CD4-positive, CD25-positive, alpha-beta regulatory T cell (primary cell): ENCODE measurements at regions not wholly inside any gene's neighbourhood (a gene's known extent, or its start where the extent isn't known, plus 50 kb on each side); places are given as distances from the start of the nearest gene placed in this dataset.
A peak's percentile ranks its signal among the peaks of the same experiment; 100 is the strongest.
"Not testable (repeated sequence)": the region's sequence is repeated elsewhere in the genome, so short reads cannot be mapped to it uniquely, and the experiment has no call there.

Experiments used
- ATAC-seq, 2 donors: fragments of 150-1000 bp; cut with Tn5 transposase; one replicate each; pipeline ENCODE4 v1.10.0; 2021; ENCODE audit warnings: low read depth in 2 of 2, moderate number of reproducible peaks in 2 of 2, moderate library complexity in 1 of 2
- DNase-seq, 3 donors: peaks; one replicate each; pipeline versions ENCODE4 v3.0.0 to v3.0.0-alpha.2; 2012 to 2022; ENCODE audit warnings: mixed read lengths in 1 of 3
- H3K27ac ChIP-seq: one replicate; pipeline ENCODE4 v1.7.0; 2013; ENCODE audit warnings: mild to moderate bottlenecking, low read length; ENCODE audit not compliant: insufficient read depth, poor library complexity, severe bottlenecking
- H3K27me3 ChIP-seq: one replicate; pipeline ENCODE4 v1.7.0; 2013; ENCODE audit warnings: low read length; ENCODE audit not compliant: control insufficient read depth, insufficient read depth
- H3K36me3 ChIP-seq: one replicate; pipeline ENCODE4 v1.7.0; 2013; ENCODE audit warnings: mild to moderate bottlenecking, low read length, moderate library complexity; ENCODE audit not compliant: control insufficient read depth, insufficient read depth
- H3K4me1 ChIP-seq: 2 replicates; pipeline ENCODE4 v1.7.0; 2013; ENCODE audit warnings: mild to moderate bottlenecking, low read length; ENCODE audit not compliant: insufficient read depth, control insufficient read depth, poor library complexity, severe bottlenecking
- H3K4me3 ChIP-seq: one replicate; pipeline ENCODE4 v1.7.0; 2013; ENCODE audit warnings: low read depth, mild to moderate bottlenecking, low read length, moderate library complexity
- H3K9me3 ChIP-seq, 2 experiments: 1 replicate in 1 of 2; 2 replicates in 1 of 2; pipeline ENCODE4 v1.7.0; 2013; ENCODE audit warnings: low read length in 2 of 2, mild to moderate bottlenecking in 1 of 2, moderate library complexity in 1 of 2; ENCODE audit not compliant: control insufficient read depth in 2 of 2
- H3K27ac Mint-ChIP-seq, 3 donors: one replicate each; pipeline ENCODE4 v1.8.0; 2020 to 2022; ENCODE audit warnings: mild to moderate bottlenecking in 3 of 3, mixed read lengths in 3 of 3, moderate library complexity in 2 of 3
- H3K27me3 Mint-ChIP-seq: one replicate; pipeline ENCODE4 v1.8.0; 2022; ENCODE audit warnings: mild to moderate bottlenecking, mixed read lengths
- H3K36me3 Mint-ChIP-seq: one replicate; pipeline ENCODE4 v1.8.0; 2020; ENCODE audit warnings: mixed read lengths
- H3K4me1 Mint-ChIP-seq, 4 donors: one replicate each; pipeline ENCODE4 v1.8.0; 2020 to 2022; ENCODE audit warnings: mixed read lengths in 4 of 4, mild to moderate bottlenecking in 1 of 4
- H3K4me3 Mint-ChIP-seq, 4 donors: one replicate each; pipeline ENCODE4 v1.8.0; 2020 to 2022; ENCODE audit warnings: mild to moderate bottlenecking in 4 of 4, mixed read lengths in 4 of 4, moderate library complexity in 3 of 4
- H3K9me3 Mint-ChIP-seq, 7 donors: one replicate each; pipeline ENCODE4 v1.8.0; 2020 to 2022; ENCODE audit warnings: mixed read lengths in 7 of 7, mild to moderate bottlenecking in 3 of 7, moderate library complexity in 2 of 7

DNA sequence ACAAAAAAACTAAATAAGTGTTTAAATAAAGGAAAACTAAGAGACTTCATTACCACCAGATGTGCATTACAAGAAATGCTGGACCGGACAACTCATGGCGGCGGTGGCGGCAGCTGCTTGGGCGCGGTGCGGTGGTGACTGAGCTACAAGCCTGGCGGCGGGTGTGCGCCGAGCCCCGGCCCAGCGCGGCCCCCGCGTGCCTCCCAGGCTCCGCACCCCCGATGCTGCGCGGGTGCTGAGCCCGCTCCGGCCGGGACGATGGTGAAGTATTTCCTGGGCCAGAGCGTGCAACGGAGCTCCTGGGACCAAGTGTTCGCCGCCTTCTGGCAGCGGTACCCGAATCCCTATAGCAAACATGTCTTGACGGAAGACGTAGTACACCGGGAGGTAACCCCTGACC lies 52.2 kb upstream of the RCOR3 start:
- ATAC-seq (no peak), DNase-seq (no peak)
- no peaks in the 10 kb centered on the region for H3K4me1 Mint-ChIP-seq

DNA sequence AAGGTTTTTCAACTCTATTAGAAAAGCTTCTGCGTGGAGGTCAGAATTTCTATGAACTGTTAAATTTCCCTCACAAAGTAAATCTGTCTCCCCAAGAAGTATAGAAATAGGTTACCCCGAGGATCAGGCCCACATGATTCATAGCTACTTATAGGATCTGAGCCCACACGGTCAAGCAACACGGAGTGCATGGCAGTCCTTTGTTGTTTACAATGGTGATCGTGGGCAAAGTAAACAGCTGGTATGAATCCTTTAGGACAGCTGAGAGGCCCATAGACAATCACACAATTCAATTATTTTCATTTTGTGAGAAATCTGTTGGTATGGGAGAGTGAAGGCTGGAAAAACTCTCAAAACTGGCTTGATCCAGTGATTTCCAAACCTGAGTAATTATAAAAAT lies 58.9 kb upstream of the RCOR3 start:
- H3K4me3 ChIP-seq: no peak overlapping the region
- H3K4me3 Mint-ChIP-seq: no peak overlapping the region

More for the DNA sequence above, 52.2 kb upstream of the RCOR3 start:
- Mint-ChIP-seq H3K36me3 (peaks cover 5% of the 10 kb centered on the region), H3K27me3 (peaks cover 11% of the 10 kb centered on the region), H3K4me3 (no peak overlapping the region), H3K27ac (no peak overlapping the region), H3K9me3 (peaks cover 0 to 1% (median 0%) of the 10 kb centered on the region in 7 donors)
- H3K4me3 ChIP-seq: no peak overlapping the region
- no peak overlapping the region for H3K27ac ChIP-seq
- H3K9me3 ChIP-seq: no peaks in the 10 kb centered on the region
- H3K4me1 ChIP-seq: no peaks in the 10 kb centered on the region
- no peaks in the 10 kb centered on the region for H3K27me3 ChIP-seq
- H3K36me3 ChIP-seq: no peaks in the 10 kb centered on the region

DNA sequence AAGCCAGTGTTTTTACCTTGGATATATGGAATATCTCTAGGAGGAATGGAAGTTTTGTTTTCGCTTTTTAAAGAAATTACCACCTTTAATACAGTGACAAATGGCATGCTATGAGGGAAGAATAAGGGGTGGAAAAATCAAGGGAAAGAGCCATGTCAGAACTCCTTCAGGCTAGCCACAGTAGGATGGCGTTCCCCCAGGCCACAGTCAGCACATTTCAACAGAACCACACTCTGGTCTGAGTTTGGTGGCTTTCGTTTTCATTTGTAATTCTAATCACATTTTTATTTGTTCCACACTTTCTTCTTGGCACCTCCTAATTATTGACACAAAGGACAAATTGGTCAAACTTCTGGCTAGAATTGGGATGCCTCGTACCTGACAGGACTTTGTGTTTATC lies 60.3 kb upstream of the RCOR3 start:
- Histone ChIP-seq H3K27me3 (no peaks in the 10 kb centered on the region), H3K4me3 (no peak overlapping the region), H3K9me3 (no peaks in the 10 kb centered on the region), H3K4me1 (no peaks in the 10 kb centered on the region), H3K27ac (no peak overlapping the region), H3K36me3 (no peaks in the 10 kb centered on the region)
- no peaks in the 10 kb centered on the region for H3K36me3 Mint-ChIP-seq
- H3K4me1 Mint-ChIP-seq: no peaks in the 10 kb centered on the region
- H3K27me3 Mint-ChIP-seq: peaks cover 24% of the 10 kb centered on the region
- H3K9me3 Mint-ChIP-seq: peaks cover 0 to 6% (median 2%) of the 10 kb centered on the region in 7 donors
- no peak overlapping the region for H3K27ac Mint-ChIP-seq
- DNase-seq (no peak), ATAC-seq (no peak)
- no peak overlapping the region for H3K4me3 Mint-ChIP-seq

More for the DNA sequence above, 58.9 kb upstream of the RCOR3 start:
- Mint-ChIP-seq H3K9me3 (peaks cover 0 to 6% (median 2%) of the 10 kb centered on the region in 7 donors), H3K27ac (no peak overlapping the region), H3K27me3 (peaks cover 19% of the 10 kb centered on the region), H3K4me1 (no peaks in the 10 kb centered on the region), H3K36me3 (no peaks in the 10 kb centered on the region)
- no peaks in the 10 kb centered on the region for H3K27me3 ChIP-seq
- H3K4me1 ChIP-seq: no peaks in the 10 kb centered on the region
- H3K36me3 ChIP-seq: no peaks in the 10 kb centered on the region
- ATAC-seq (no peak), DNase-seq (no peak)
- no peak overlapping the region for H3K27ac ChIP-seq
- H3K9me3 ChIP-seq: no peaks in the 10 kb centered on the region

DNA sequence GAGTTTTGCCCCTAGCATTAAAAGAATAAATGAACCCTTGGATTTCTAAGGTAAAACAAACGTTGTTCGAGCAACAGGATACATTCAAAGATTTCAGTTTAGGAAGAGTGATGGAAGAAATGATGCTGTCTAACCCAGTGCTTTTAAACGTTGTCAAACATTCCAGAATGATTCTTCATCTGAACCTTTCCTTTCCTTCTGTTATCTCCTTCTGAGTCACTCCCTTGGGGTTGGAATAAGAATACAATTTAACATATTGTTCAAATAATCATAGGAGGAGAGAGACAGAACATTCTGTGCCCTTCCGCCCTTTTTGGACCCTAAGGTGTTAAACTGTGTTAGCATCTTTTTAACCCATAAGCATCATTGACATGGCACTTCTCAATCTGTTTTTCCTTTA lies 61.1 kb upstream of the RCOR3 start:
- no peak for DNase-seq
- Histone ChIP-seq H3K4me3 (no peak overlapping the region), H3K27me3 (no peaks in the 10 kb centered on the region), H3K27ac (no peak overlapping the region), H3K4me1 (no peaks in the 10 kb centered on the region), H3K9me3 (no peaks in the 10 kb centered on the region), H3K36me3 (no peaks in the 10 kb centered on the region)
- Mint-ChIP-seq H3K4me1 (no peaks in the 10 kb centered on the region), H3K27me3 (peaks cover 21% of the 10 kb centered on the region), H3K9me3 (peaks cover 0 to 6% (median 2%) of the 10 kb centered on the region in 7 donors), H3K27ac (no peak overlapping the region), H3K36me3 (no peaks in the 10 kb centered on the region), H3K4me3 (no peak overlapping the region)
- no peak for ATAC-seq

DNA sequence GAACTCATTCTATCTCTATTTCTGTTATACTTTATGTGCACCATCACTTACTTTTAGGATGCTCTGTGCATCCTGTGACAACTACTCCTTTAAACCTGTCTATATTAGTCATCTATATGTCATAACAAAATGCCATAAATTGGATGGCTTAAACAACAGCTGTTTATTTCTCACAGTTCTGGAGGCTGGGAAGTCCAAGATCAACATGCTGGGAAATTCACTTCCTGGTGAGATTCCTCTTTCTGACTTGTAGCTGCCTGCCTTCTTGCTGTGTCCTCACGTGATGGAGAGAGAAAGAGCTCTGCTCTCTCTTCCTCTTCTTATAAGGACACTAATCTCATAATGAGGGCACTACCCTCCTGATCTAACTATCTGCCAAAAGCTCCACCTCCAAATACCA lies 62.3 kb upstream of the RCOR3 start:
- Histone ChIP-seq H3K4me1 (no peaks in the 10 kb centered on the region), H3K36me3 (no peaks in the 10 kb centered on the region), H3K27ac (no peak overlapping the region), H3K4me3 (no peak overlapping the region), H3K27me3 (no peaks in the 10 kb centered on the region), H3K9me3 (no peaks in the 10 kb centered on the region)
- Mint-ChIP-seq H3K4me3 (no peak overlapping the region), H3K27ac (no peak overlapping the region), H3K9me3 (peaks cover 0 to 6% (median 2%) of the 10 kb centered on the region in 7 donors), H3K27me3 (peaks cover 21% of the 10 kb centered on the region), H3K36me3 (no peaks in the 10 kb centered on the region), H3K4me1 (peaks cover 0 to 6% (median 5%) of the 10 kb centered on the region in 4 donors)
- no peak for ATAC-seq
- DNase-seq: no peak

DNA sequence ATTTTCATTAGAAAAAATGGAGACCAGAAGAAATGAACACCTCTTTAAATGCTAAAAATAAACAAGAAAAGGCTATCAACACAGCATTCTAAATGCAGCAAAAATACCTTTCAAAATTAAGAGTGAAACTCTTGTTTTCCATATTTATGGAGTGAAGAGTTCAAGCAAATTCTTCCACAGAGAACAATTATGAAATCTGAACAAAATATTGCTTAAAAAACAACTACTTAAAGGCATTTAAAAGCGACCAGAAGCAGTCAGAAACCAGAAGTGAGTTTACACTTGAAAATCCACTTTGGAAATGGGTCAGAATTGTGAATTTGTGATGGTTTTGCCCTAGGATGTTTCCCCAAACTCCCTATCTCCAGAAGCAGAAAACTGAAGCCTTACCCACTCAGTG lies 60.9 kb upstream of the KCNH1 start:
- ATAC-seq (no peak), DNase-seq (no peak)
- no peak overlapping the region for H3K27ac Mint-ChIP-seq
- H3K36me3 Mint-ChIP-seq: no peaks in the 10 kb centered on the region
- H3K4me1 Mint-ChIP-seq: peaks cover 0 to 15% (median 5%) of the 10 kb centered on the region in 4 donors
- Histone ChIP-seq H3K36me3 (no peaks in the 10 kb centered on the region), H3K27me3 (no peaks in the 10 kb centered on the region), H3K27ac (no peak overlapping the region), H3K4me3 (no peak overlapping the region), H3K4me1 (no peaks in the 10 kb centered on the region), H3K9me3 (no peaks in the 10 kb centered on the region)
- H3K4me3 Mint-ChIP-seq: no peak overlapping the region
- peaks cover 15% of the 10 kb centered on the region for H3K27me3 Mint-ChIP-seq
- H3K9me3 Mint-ChIP-seq: peaks cover 0 to 6% (median 2%) of the 10 kb centered on the region in 7 donors

DNA sequence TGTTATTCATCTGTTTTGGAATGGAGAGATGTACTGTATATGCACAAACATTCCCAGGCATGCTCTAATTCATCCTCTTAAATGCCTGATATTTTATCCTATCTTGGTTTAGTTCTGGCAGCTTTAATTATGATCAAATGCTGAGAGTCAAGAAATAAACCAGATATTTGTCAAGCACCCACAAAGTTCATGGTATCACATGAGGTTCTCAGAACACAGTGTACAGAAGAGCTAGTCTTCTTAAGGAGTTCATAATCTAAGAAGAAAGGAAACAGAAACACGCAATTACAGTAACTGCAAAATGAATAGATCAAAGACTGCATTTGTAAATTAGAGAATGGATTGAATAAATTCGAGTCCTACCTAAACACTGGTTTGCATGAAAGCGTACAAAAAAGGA lies 58.3 kb upstream of the KCNH1 start:
- Mint-ChIP-seq H3K27ac (peak overlapping the region in 1 of 3 donors; percentile 49), H3K36me3 (no peaks in the 10 kb centered on the region), H3K27me3 (peaks cover 15% of the 10 kb centered on the region), H3K9me3 (peaks cover 0 to 4% (median 2%) of the 10 kb centered on the region in 7 donors), H3K4me1 (peaks cover 0 to 15% (median 5%) of the 10 kb centered on the region in 4 donors), H3K4me3 (no peak overlapping the region)
- Histone ChIP-seq H3K27me3 (no peaks in the 10 kb centered on the region), H3K36me3 (no peaks in the 10 kb centered on the region), H3K27ac (no peak overlapping the region), H3K4me1 (no peaks in the 10 kb centered on the region), H3K4me3 (no peak overlapping the region), H3K9me3 (no peaks in the 10 kb centered on the region)
- DNase-seq: peak in 1 of 3 donors; percentile 33
- no peak for ATAC-seq

DNA sequence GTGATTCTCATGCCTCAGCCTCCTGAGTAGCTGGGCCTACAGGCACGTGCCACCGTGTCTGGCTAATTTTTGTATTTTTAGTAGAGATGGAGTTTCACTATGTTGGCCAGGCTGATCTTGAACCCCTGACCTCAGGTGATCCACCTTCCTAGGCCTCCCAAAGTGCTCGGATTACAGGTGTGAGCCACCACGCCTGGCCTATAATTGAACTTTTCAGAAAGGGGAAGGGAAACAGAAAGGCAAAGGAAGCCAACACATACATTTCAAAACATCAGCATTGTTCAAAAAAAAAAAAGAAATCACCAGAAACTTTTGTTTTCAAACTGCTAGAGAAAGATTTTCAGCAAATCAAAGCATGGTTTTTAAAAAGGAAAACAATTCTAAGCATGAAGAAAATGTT lies 54.8 kb upstream of the KCNH1 start:
- H3K4me1 Mint-ChIP-seq: peaks cover 0 to 15% (median 5%) of the 10 kb centered on the region in 4 donors
- ATAC-seq, H3K9me3 ChIP-seq, H3K27ac ChIP-seq, H3K27me3 Mint-ChIP-seq, H3K27me3 ChIP-seq, H3K4me1 ChIP-seq, H3K36me3 ChIP-seq, H3K4me3 Mint-ChIP-seq, H3K9me3 Mint-ChIP-seq, H3K4me3 ChIP-seq, H3K36me3 Mint-ChIP-seq, DNase-seq: not testable (repeated sequence)
- H3K27ac Mint-ChIP-seq: peak overlapping the region in 2 of 3 donors; percentile 52 to 81
